NCI-H510A treated with DMSO at 0.1 percent for 48 hours (cell line): ENCODE measurements at regions not wholly inside any gene's neighbourhood (a gene's known extent, or its start where the extent isn't known, plus 50 kb on each side); places are given as distances from the start of the nearest gene placed in this dataset.

ENCODE experiments used
- DNase-seq: peaks from one replicate; lab custom pipeline; 2025; lab: John Stamatoyannopoulos, UW

DNA sequence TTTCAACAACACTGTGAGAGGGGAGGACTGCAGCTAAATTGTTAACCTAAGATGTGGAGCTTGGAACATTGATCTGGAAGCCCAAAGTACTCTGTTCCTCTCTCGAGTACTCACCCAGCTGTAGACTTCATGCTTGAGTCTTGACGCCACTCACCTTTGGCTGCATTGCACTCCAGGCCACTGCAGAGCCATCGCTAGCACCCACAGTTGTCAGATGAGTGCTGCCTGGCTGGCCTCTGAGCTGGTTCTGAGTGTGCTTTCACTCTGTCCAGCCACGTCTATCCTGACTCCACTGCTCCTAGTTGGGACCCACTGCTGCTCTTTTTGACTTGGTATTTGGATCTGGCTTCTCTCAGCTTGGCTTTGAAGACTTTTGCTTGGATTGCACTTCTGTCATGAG is 552.1 kb downstream of the DCDC2C start:
- DNase-seq, result no peak

DNA sequence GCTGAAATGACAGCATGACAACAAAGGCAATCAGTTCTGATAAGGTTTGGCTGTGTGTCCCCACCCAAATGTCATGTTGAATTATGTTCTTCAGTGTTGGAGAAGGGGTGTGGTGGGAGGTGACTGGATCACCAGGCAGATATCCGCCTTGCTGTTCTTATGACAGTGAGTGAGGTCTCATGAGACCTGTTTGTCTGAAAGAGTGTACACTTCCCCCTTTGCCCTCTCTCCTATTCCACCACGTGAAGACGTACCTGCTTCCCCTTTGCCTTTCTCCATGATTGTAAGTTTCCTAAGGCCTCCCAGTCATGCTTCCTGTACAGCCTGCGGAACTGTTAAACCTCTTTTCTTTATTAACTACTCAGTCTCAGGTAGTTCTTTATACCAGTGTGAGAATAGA is 553.0 kb downstream of the DCDC2C start:
- no peak for DNase-seq

DNA sequence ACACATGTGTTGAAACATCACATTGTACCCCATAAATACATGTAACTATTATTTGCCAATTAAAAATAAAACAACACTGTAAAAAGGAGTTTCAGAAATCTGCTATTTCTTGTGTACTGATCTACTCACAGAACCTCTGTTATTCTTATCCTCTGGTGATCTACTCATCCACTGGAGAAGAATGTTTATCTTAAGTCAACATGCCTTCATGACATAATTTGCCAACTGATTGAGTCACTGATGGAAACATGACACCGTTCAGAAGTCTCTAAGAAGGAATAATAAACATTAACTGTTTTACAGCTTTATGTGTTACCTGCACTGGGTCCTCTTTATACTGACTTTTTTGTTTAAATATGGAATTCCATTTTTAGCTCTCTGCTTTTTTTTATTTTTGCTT is 555.2 kb downstream of the DCDC2C start:
- peak; percentile 85 for DNase-seq

DNA sequence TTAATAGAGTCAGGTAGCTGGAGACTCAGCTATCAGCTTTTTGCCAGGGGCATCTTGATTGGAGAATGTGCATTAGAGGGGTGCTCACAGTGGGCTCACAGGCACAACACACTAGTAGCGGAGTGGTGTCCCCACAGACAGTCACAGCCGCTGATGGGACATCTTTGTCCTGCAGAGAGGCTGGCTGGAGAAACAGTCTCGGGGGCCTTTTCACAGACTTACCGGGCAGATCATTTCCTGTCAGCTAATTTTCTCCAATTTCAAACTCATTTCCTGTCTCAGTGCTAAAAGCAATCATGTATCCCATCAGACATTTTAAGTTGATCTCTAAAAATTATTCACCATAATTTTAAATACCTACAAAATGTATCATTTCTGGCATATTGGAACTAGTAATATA is 562.6 kb downstream of the DCDC2C start:
- DNase-seq, result no peak

DNA sequence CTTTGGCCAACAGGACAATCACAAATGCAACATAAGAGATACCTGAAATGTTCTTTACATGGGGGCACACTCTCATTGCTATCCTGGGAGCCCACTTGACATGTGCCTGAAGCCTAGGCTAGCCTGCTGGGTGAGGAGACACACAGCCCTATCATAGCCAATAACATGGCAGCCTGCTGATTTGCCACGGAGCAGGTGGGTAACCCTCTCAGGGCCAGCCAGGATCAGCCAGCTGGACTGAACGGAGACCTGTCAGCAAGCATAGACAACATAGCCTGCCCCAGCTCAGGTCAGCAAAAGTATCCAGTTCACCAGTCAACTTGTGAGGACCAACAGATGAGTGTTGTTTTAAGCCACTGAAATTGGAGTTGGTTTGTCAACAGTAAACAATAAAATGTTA is 566.5 kb downstream of the DCDC2C start:
- DNase-seq, result peak; percentile 12

DNA sequence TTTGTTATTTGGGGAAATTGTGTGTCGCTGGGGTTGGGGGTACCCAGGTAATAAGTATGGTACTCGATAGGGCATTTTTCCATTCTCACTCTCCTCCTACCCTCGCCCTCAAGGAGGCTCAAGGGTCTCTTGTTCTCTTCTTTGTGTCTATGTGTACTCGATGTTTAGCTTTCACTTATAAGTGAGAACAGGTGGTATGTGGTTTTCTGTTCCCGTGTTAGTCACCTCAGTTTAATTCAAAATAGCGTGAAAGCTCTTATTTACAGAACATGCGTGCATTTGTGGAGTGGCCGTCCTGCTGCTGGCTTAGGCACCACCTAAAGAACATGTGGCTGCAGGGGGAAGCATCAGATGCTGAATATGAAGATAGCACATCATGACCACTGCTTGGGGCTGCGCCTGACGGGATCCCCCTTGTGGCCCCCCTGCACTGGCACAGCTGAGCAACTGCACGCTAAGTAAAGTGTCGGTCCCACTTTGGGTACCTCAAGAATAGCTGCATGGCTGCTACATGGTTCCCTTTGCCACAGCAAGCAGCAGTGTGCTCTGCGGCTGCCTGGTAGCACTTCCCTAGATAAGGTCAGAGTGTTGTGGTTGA is 569.0 kb downstream of the DCDC2C start:
- DNase-seq, result peak; percentile 89

DNA sequence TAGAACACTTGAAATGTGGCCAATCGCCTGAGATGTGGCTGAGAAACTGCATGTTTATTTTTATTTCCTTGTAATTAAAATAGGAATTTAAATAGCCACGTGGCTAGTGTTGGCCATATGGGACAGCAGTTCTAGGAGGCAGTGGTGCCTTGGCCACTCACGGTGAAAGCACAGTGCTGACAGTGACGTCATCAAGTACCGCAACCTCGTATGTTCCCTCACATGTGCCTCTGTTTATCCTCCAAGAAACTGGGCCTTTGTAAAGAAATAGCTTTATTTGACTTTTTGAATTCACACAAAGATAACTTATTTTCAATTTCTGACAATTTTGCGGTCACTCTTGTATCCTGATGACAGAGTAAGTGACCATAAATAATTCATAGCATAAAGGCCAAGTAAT is 575.0 kb downstream of the DCDC2C start:
- no peak for DNase-seq

DNA sequence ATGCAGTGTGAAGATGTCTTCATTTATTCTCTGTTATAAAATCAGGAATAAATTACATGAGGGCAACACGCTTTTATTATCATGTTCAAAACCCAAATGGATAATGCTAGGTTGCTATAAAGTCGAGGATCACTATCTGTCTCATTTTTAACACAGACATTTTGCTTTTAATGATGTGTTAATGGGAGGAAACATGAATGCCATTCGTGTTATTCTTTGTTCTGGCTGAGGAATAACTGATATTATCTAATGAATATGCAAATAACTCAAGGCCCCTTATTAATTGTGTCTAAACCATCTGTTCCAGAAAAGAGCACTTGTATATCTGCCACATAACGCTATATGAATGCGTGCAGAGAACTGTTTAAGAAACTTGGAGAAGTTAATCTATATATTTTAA is 576.1 kb downstream of the DCDC2C start:
- no peak for DNase-seq

DNA sequence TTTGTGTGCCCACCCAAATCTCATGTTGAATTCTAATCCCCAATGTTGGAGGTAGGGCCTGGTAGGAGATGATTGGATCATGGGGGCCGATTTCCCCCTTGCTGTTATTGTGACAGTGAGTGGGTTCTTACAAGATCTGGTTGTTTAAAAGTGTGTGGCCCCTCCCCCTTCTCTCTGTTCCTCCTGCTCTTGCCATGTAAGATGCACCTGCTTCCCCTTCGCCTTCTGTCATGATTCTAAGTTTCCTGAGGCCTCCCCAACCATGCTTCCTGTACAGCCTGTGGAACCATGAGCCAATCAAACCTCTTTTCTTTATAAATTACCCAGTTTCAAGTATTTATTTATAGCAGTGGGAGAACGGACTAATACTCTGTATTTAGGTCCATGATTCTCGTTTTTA is 588.1 kb downstream of the DCDC2C start:
- DNase-seq, result no peak

DNA sequence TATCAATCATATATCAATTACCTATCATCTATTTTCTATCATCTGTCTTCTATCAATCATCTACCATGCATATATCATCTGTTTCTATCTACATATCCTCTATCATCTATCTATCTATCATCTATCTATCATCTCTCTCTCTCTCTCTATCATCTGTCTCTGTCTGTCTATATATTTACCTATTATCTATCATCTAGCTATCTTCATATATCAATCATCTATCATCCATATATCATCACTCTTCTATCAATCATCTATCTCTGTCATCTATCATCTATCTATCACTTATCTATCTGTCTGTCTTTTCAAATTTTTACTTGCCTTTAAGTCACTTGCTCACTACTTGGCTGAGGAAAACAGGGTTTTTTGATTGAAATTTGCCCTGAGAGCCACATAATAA is 592.3 kb downstream of the DCDC2C start:
- no peak for DNase-seq

DNA sequence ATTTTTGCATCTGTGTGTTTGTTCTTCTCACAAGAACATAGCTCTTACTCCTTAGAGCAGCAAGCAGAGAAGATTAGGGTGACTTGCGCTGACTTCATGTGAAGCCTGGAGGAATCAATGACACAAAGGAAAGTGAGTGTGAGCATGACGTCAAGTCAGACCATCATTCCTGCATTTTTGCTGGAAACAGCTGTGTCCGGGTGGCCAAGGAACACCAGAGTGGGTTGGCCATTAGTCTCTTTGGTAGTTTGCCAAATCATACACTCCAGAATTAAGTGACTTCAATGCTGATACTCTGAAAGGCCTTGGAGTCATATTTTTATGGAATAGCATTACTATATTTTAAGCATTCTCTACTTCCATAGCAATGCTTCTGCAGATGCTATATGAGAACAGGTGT is 597.2 kb downstream of the DCDC2C start:
- DNase-seq, result no peak

DNA sequence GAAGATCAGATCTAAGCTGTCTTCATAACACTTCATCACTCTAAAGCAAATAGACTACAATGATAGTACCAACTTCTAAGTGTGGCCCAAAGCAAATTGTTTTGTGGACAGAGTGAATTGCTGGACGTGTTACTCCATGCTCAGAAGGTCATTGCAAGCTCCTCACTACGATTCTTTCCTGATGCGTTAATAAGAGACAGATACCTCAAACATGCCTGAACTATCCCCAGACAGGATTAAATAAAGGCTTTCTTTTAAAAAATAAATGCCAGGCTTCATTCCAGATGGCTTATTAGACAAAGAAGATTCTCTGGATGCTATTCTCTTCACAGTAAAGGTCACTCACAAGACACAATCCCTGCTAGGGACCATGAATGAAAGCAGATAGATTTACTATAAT is 621.2 kb downstream of the DCDC2C start:
- no peak for DNase-seq

DNA sequence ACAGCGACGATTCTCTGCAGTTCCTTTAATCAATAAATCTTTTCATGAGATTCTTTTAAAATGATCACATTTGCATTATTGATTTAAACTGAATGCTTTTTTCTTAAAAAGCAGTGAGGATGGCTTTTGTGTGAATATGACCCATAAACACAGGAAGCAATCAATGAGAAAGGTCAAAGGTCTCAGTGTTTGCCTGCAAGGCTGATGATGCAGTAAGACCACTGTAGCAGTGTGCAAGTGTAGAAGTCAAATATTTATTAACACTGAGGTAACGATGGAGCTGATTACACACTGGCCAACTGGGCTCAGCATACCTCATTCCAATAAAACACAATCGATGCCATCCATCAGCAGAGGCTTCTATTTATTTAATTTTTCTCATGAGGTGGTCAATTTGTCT is 633.5 kb downstream of the DCDC2C start:
- no peak for DNase-seq

DNA sequence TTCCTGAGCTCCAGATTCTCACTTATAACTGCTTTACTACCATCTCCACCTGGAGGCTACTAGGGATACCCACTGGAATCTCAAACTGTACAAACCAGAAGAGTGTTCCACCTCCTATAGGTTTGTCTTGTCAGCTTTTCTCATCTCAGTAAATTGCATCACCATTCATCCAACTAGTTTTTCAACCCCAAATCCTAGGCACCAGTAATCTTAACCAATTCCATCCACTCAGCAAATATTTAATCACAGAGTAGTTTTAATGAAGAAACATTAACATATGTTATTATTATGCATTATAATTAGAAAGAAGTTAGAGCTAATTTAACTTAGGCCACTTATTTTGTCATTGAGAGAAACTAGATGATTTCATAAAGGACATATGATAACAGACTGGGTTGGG is 635.0 kb downstream of the DCDC2C start:
- DNase-seq, result no peak

DNA sequence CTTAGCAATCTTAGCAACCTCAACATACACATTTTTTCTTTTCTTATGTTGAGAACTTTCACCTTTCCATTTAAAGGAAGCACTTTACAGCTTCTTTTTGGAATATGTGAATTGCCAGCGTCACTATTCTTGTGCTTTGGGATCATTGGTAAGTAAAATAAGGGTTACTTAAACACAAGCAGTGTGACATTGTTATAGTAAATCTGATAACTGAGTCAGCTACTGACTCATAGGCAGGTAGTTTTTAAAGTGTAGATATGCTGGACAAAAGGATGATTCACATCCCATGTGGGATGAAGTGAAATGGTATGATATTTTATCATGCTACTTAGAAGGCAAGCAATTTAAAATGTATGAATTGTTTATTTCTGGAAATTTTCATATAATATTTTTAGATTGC is 637.2 kb downstream of the DCDC2C start:
- DNase-seq, result no peak

DNA sequence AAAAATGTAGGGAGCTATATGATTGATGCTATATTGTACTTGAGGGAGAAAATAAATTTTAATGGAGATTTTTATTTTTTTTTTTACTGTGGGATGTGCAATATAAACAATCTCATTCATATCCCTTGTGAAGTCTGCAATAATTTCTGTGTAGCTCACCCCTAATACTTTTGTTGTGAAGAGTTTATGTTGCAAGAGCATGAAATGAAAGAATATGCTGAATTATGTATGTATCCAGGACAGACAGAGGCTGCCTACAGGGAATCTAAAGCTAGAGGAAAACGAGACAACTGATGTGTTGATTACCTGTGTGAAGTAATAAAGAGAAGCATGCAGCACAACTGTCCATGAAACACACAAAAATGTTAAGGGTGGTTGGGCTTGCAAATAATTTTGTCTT is 643.3 kb downstream of the DCDC2C start:
- no peak for DNase-seq

DNA sequence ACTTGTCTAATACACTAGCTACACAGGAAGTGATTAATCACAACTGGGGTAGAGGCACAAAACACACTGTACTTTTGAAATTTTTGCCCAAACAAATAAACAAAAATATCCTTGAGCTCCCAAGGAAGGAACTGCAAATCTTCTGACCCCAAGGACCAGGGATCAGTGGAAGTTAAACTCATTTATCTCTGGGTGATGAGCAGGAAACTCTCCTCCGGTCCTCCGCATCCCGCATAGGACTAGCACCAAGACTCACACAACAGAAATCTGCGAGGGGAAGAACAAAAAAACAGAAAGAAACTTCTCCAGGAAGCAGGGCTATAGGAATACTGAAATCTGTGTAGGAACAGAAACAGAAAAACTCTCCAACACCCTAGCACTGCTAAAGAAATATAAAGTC is 650.3 kb downstream of the DCDC2C start:
- no peak for DNase-seq

DNA sequence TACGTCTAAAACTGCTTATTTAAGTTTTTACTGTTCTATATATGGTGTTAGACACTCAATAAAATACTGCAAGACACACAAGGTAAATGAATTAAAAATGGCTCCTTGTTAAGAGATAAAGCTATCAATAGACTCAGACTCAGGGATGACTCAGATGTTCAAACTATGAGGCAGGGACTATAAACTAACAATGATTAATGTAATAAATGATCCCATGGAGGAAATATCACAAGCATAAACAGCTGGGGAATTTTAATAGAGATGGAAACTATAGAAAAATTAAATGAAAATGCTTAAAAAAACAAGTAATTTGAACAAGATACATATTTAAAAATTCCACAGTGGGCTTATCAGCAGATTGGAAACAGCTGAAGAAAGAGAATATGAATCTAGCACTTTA is 650.8 kb downstream of the DCDC2C start:
- no peak for DNase-seq

DNA sequence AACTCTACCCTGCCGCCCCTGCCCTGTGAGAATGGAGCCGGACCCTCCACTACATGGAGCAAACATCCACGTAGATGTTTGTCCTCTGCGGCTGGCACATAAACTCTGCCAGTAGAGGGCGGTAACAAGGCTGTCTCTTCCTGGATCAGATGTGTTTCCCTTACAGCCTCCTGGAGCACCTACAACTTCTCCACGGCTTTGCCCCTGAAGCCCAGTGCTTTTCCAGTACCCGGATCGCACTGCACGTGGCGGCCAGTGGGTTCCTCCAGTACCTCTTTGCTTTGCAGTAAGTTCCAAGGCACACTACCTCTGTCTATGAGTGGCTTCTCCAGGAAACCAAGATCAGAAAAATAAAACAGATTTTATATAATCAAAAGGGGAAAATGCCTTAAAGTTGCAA is 651.3 kb downstream of the DCDC2C start:
- no peak for DNase-seq

DNA sequence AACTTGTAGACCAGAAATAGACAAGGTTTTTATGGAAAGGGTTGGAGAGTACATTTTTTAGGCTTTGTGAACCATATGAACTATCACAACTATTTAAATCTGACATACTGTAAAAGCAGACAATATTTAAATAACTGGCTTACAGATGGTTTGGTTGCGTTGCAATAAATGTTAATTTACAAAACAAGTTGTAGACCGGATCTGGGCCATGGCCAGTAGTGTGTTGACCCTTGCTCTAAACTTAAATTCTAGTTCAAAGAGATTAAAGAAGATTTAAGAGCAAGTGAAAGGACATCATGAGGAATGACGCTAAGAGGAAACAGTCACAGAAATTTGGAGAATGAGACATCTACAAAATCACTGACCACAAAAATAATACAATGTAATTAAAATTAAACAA is 652.7 kb downstream of the DCDC2C start:
- DNase-seq, result no peak

DNA sequence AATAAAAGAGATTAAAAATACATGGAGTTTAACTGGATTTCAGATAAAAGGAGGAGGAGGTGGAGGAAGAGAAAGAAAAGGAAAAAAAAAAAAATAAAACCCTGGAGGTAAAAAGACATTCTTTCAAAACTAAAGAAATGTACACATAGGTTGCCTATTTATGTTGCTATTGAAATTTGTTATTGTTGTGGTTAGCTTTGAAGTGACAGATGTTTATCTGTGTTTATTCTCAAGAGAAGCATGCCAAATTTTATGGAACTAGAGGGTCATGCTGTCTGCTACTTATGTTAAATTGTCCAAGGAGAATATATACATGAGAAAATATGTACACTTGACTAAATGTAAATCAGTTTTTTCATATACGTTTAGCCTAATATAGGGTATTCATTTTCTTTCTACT is 653.2 kb downstream of the DCDC2C start:
- no peak for DNase-seq

DNA sequence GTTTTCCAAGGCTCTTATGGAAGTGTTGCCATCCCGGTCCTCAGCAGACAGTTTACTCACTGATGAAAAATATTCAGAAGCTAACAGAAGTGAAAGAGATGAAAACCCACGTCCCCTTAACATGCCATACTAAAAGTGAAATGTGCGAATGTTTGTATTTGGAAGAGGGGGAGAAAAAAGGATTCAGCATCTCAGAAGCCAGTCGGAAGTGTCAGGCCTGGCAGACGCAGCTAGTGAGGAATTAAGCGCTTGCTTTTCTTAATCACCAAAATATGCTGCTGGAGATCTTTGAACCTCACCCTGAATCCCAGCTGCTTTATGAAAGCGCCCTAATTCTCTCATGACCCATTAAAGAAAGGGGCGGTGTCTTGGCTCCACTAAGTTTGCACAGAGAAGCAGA is 653.7 kb downstream of the DCDC2C start:
- no peak for DNase-seq

DNA sequence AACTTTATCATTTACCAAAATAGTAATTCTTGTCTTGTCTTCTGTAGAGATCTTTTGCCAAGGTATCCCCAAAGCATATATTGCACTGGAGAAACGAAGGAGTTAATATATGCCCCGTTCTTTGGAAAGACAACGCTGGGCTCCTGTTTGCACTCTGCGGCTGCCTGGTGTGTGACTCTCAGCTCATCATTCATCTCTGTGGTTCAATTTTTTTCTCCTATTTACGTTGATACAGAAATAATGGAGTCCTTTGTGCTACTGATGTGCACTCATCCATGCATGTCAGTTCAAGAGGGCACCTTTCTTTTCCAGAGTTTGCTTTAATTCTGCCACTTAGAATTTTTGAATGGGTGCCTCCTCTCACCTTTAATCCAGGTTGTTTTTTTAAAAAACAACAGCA is 655.5 kb downstream of the DCDC2C start:
- peak; percentile 88 for DNase-seq

DNA sequence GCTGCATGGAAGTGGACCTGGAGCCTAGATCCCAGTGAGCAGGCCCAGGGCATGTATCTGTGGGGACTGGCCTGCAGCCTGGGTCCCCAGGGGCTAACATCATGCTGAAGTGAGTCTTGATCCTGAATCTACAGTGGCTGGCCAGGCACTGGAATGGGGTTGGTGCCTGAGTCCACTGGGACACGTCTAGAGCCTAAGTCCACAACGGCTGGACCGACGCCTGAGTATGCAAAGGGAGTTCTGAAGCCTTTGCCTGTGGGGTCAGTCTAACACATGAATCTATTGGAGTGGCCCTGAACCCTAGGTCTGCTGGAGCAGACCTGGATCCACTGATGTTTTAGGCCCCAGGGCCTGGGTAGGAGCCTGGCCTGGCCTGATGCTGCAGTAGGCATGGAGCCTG is 665.5 kb downstream of the DCDC2C start:
- DNase-seq, result no peak

DNA sequence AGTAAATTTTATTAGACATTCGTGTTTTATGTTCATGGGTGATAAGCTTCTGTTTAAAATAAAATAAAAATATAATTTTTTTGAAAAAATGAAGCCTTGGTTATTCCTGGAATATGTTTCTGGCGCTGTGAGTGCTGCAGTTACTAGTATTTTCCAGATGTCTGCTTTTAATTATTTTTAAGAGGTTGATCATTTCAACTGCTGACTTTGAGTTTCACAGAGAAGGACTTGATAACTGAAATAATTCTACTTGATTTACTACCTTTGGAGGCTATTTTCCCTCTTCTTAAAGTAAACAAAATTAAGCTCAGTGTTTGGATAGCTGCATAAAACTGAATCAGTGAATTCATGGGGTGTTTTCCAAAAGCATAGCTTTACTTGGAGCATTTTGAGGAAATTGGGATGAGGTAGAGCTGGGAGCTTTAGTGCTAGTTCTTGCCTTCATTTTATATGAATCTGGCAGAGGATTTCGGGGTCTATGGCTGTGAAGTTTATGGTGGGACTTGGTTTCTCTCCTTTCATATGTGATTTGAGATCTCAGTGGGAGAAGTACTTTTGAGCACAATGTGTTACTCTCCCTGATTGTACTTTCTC is 666.5 kb downstream of the DCDC2C start:
- DNase-seq, result no peak
